DND-41 (cell line): ENCODE measurements at regions not wholly inside any gene's neighbourhood (a gene's known extent, or its start where the extent isn't known, plus 50 kb on each side); places are given as distances from the start of the nearest gene placed in this dataset.

ENCODE experiments used
- CTCF ChIP-seq: IDR thresholded peaks from 2 replicates; pipeline ENCODE4 v1.5.1; 2012; ENCODE audit warnings: borderline replicate concordance, low read length, moderate library complexity, mild to moderate bottlenecking; ENCODE audit not compliant: poor library complexity, severe bottlenecking; ENCODE audit errors: extremely low read depth
- EZH2 ChIP-seq: IDR thresholded peaks from 3 replicates; pipeline ENCODE4 v1.6.1; 2012; ENCODE audit warnings: borderline replicate concordance, low read depth, mild to moderate bottlenecking, moderate library complexity, low read length, inconsistent platforms; ENCODE audit not compliant: severe bottlenecking

DNA sequence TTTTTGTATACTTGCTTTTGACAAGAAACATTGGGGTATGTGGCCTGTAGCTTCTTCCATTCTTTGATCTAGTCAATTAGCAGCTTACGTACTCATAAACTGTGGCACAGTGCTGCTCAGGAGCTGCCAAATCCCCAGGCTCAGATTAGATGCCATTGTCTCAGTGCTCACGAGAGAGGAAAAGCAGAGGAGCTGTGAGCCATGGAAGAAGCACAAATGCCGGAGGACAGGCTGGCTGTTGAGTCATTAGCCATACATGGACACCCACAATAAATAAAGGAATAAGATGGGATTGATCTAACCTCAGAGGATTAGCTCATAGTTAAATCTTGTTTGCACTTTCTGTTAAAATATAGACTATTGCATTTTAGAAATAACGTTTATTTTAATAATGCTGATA, 121.7 kb downstream of the POSTN start:
- TF ChIP-seq CTCF, result no peak
- TF ChIP-seq EZH2, result no peak
